ENCODE measurements at regions not wholly inside any gene's neighbourhood (a gene's known extent, or its start where the extent isn't known, plus 50 kb on each side); places are given as distances from the start of the nearest gene placed in this dataset.

GRCh38 chr1:106964495-106964894 is 92.0 kb upstream of the PRMT6 start:
- TF ChIP-seq CTCF (IDR thresholded peaks at IDR 0.05; ENCODE audit: borderline replicate concordance, extremely low read depth, low read length, poor library complexity, severe bottlenecking) = no peak
- no peak for TF ChIP-seq EZH2 (IDR thresholded peaks at IDR 0.05; ENCODE audit: borderline replicate concordance, low read depth, low read length, severe bottlenecking)
- Histone ChIP-seq H3K36me3 (ENCODE audit: insufficient read depth, low read length) (no peaks in the 10 kb centered on the region), H3K4me1 (ENCODE audit: insufficient read depth, low read length) (no peaks in the 10 kb centered on the region), H3K27ac (ENCODE audit: low read length) (no peak overlapping the region), H3K9ac (ENCODE audit: low read depth, low read length) (no peak overlapping the region), H3K4me3 (ENCODE audit: low read depth in 1 of 2, low read length in 2 of 2) (no peak overlapping the region), H3K4me2 (ENCODE audit: insufficient read depth, low read length) (no peak overlapping the region), H3K27me3 (ENCODE audit: insufficient read depth, low read length, poor library complexity) (peaks cover 3% of the 10 kb centered on the region), H4K20me1 (ENCODE audit: insufficient read depth, low read length) (no peaks in the 10 kb centered on the region), H3K9me3 (ENCODE audit: insufficient read depth, low read length, severe bottlenecking) (no peaks in the 10 kb centered on the region), H2AFZ (ENCODE audit: low read depth, low read length) (no peak overlapping the region), H3K79me2 (ENCODE audit: insufficient read depth, low read length) (no peaks in the 10 kb centered on the region)
- ATAC-seq (ENCODE audit: insufficient read depth, low read depth) (no peak), DNase-seq (no peak)

- Histone ChIP-seq H3K4me1 (ENCODE audit: insufficient read depth, low read length) (peaks cover 6% of the 10 kb centered on the region), H3K4me2 (ENCODE audit: insufficient read depth, low read length) (no peak overlapping the region), H3K4me3 (ENCODE audit: low read depth in 1 of 2, low read length in 2 of 2) (no peak overlapping the region), H3K9me3 (ENCODE audit: insufficient read depth, low read length, severe bottlenecking) (no peaks in the 10 kb centered on the region), H3K36me3 (ENCODE audit: insufficient read depth, low read length) (no peaks in the 10 kb centered on the region), H3K79me2 (ENCODE audit: insufficient read depth, low read length) (no peaks in the 10 kb centered on the region), H2AFZ (ENCODE audit: low read depth, low read length) (no peak overlapping the region), H3K27me3 (ENCODE audit: insufficient read depth, low read length, poor library complexity) (peaks cover 3% of the 10 kb centered on the region), H4K20me1 (ENCODE audit: insufficient read depth, low read length) (no peaks in the 10 kb centered on the region), H3K9ac (ENCODE audit: low read depth, low read length) (no peak overlapping the region), H3K27ac (ENCODE audit: low read length) (no peak overlapping the region)
- no peak for TF ChIP-seq EZH2 (IDR thresholded peaks at IDR 0.05; ENCODE audit: borderline replicate concordance, low read depth, low read length, severe bottlenecking)
- TF ChIP-seq CTCF (IDR thresholded peaks at IDR 0.05; ENCODE audit: borderline replicate concordance, extremely low read depth, low read length, poor library complexity, severe bottlenecking) = no peak
- ATAC-seq (ENCODE audit: insufficient read depth, low read depth) = no peak
- no peak for DNase-seq
Measured at GRCh38 chr1:106968644-106969043, 87.8 kb upstream of the PRMT6 start.

- Histone ChIP-seq H4K20me1 (ENCODE audit: insufficient read depth, low read length) (no peaks in the 10 kb centered on the region), H3K9ac (ENCODE audit: low read depth, low read length) (no peak overlapping the region), H2AFZ (ENCODE audit: low read depth, low read length) (no peak overlapping the region), H3K9me3 (ENCODE audit: insufficient read depth, low read length, severe bottlenecking) (no peaks in the 10 kb centered on the region), H3K4me1 (ENCODE audit: insufficient read depth, low read length) (peaks cover 6% of the 10 kb centered on the region), H3K36me3 (ENCODE audit: insufficient read depth, low read length) (no peaks in the 10 kb centered on the region), H3K4me2 (ENCODE audit: insufficient read depth, low read length) (no peak overlapping the region), H3K27me3 (ENCODE audit: insufficient read depth, low read length, poor library complexity) (peaks cover 3% of the 10 kb centered on the region), H3K79me2 (ENCODE audit: insufficient read depth, low read length) (no peaks in the 10 kb centered on the region), H3K27ac (ENCODE audit: low read length) (no peak overlapping the region), H3K4me3 (ENCODE audit: low read depth in 1 of 2, low read length in 2 of 2) (no peak overlapping the region)
- DNase-seq (no peak), ATAC-seq (ENCODE audit: insufficient read depth, low read depth) (no peak)
- TF ChIP-seq EZH2 (IDR thresholded peaks at IDR 0.05; ENCODE audit: borderline replicate concordance, low read depth, low read length, severe bottlenecking) (no peak), CTCF (IDR thresholded peaks at IDR 0.05; ENCODE audit: borderline replicate concordance, extremely low read depth, low read length, poor library complexity, severe bottlenecking) (no peak)
Measured at GRCh38 chr1:106969731-106970130, 86.7 kb upstream of the PRMT6 start.

- TF ChIP-seq CTCF (IDR thresholded peaks at IDR 0.05; ENCODE audit: borderline replicate concordance, extremely low read depth, low read length, poor library complexity, severe bottlenecking) (no peak), EZH2 (IDR thresholded peaks at IDR 0.05; ENCODE audit: borderline replicate concordance, low read depth, low read length, severe bottlenecking) (no peak)
- Histone ChIP-seq H3K4me2 (ENCODE audit: insufficient read depth, low read length) (peak overlapping the region; percentile 33; the same call in 1 of the 2 replicates), H3K4me3 (ENCODE audit: low read depth in 1 of 2, low read length in 2 of 2) (no peak overlapping the region), H3K4me1 (ENCODE audit: insufficient read depth, low read length) (peaks cover 6% of the 10 kb centered on the region), H3K27ac (ENCODE audit: low read length) (no peak overlapping the region), H2AFZ (ENCODE audit: low read depth, low read length) (peak overlapping the region; percentile 60; the same call in 1 of the 2 replicates), H3K36me3 (ENCODE audit: insufficient read depth, low read length) (no peaks in the 10 kb centered on the region), H4K20me1 (ENCODE audit: insufficient read depth, low read length) (no peaks in the 10 kb centered on the region), H3K27me3 (ENCODE audit: insufficient read depth, low read length, poor library complexity) (peaks cover 3% of the 10 kb centered on the region), H3K9me3 (ENCODE audit: insufficient read depth, low read length, severe bottlenecking) (no peaks in the 10 kb centered on the region), H3K9ac (ENCODE audit: low read depth, low read length) (no peak overlapping the region), H3K79me2 (ENCODE audit: insufficient read depth, low read length) (no peaks in the 10 kb centered on the region)
- no peak for DNase-seq
- no peak for ATAC-seq (ENCODE audit: insufficient read depth, low read depth)
Measured at GRCh38 chr1:106972074-106972473, 84.4 kb upstream of the PRMT6 start.
